Activated CD8-positive, alpha-beta memory T cell treated with anti-CD3 and anti-CD28 coated beads for 24 hours (primary cell): ENCODE measurements at regions not wholly inside any gene's neighbourhood (a gene's known extent, or its start where the extent isn't known, plus 50 kb on each side); places are given as distances from the start of the nearest gene placed in this dataset.

ENCODE experiments used
- DNase-seq: peaks from one replicate; pipeline ENCODE4 v3.0.0-alpha.2; 2020

DNA sequence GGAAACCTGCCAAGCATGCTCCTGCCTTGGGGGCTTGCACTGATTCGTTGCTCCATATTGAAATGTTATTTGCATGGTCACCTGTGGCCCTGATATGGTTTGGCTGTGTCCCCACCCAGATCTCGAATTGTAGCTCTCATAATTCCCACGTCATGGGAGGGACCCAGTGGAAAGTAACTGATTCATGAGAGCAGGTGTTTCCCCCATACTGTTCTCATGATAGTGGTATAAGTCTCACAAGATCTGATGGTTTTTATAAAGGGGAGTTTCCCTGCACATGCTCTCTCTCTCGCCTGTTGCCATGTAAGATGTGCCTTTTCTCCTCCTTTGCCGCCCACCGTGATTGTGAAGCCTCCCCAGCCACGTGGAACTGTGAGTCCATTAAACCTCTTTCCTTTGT is 402.4 kb downstream of the ETS1 start:
- no peak for DNase-seq

GRCh38 chr11:128182844-128183243 is 404.5 kb downstream of the ETS1 start:
- DNase-seq = no peak

DNA sequence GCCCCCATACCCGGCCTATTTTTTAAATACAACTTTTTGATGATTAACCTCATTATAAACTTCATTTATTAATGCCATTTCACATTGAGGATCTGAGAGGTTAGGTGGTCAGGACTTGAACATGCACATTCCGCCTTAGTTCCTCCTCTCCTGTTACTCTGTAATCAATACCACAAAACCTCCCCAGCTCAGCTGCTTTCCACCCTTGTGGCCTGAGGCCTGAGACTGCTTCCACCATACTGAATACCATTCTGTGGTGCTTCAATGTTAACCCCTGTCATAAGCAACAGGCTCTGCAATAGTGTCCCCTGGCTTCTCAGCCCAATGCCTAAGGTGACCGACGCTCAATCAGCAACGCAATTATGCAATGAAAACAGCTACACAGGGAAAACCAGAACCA is 405.4 kb downstream of the ETS1 start:
- DNase-seq = no peak

- DNase-seq = no peak
Observed at GRCh38 chr11:128181088-128181480, 406.3 kb downstream of the ETS1 start.

DNA sequence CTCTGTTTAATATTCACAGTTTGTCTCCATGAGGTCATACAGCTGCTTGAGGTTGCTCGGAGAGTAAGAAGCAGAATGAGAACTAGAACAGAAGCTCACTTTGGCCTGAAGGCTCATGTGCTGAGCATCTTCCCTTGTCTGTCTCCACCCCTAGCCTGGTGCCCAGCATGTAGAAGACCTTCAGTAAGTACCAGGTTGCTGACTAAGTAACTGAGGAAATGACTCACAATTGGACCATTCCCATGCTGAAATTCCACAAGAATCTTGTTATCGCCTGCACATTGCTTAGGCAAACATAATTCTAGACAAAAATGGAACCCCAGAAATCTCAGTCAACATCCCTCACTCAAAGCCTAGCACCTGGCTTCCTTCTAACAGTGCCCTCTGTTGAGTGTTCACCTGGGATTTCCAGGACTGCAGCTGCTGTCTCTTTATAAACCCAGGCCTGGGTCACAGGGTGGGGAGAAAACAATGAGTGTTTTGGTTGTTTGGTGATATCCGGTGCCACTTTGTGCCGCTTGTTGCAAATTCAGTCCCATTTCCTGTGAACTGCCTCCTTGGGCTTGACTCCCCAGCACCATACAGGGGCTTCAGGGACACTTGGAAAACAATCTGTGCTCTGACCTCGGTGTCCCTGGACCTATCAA is 406.8 kb downstream of the ETS1 start:
- DNase-seq = no peak

GRCh38 chr11:128179512-128179911 is 407.8 kb downstream of the ETS1 start:
- DNase-seq = no peak

DNA sequence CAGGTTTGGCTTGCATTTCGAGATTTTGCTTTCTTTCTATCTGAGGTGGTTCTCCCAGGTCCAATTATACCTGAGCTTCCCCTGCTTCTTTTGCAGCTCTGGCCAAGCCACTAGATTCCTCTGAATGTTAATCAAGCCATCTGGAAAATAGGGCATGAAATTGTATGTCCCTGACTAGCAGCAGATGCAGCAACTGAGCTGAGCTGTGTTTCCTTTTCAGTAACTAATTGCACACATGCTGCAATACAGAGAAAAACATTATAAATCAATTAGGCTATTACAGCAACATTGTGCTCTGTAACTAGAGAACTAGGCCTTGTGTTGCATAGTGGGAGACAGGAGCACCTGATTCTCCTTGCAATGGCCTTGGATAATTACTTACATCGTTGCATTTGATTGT is 408.3 kb downstream of the ETS1 start:
- DNase-seq = no peak

DNA sequence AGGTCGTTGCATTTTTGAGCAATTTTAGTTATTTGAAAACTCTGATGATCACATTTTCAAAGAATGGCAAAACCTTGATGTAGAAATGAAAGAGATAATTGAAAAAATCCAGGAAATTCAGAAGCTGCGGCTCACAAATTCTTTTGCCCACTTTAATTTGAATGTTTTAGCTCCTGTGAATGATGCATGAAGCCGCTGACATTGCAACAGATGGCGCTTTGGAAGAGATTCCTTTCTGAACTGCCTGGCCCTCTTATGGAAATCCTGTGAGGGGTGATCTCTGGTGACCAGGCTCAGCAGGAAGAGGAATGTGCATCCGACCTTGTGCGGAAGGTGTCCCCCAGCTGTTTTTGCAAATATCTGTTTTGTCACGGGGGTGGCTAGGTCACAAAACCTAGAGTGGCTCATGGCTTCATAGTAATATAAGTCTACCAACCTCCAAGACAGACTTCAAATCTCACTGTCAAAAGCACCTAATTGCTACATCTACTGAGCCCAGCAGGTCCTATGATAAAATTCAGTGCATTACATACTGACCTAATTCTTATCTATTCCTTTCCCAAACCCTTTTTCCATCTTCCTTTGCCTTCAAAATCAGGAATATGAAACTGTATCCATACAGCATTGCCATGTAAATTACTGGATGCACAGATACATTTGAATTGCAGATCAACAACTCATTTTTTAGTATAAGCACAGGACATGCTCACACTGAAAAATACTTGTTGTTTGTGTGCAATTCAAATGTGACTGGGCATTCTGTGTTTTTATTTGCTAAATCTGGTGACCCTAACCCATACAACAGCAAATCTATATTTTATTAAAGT is 412.7 kb downstream of the ETS1 start:
- no peak for DNase-seq

GRCh38 chr11:128172046-128172878 is 415.1 kb downstream of the ETS1 start:
- peak; percentile 94 for DNase-seq

GRCh38 chr11:128171506-128171905 is 415.9 kb downstream of the ETS1 start:
- DNase-seq = no peak

DNA sequence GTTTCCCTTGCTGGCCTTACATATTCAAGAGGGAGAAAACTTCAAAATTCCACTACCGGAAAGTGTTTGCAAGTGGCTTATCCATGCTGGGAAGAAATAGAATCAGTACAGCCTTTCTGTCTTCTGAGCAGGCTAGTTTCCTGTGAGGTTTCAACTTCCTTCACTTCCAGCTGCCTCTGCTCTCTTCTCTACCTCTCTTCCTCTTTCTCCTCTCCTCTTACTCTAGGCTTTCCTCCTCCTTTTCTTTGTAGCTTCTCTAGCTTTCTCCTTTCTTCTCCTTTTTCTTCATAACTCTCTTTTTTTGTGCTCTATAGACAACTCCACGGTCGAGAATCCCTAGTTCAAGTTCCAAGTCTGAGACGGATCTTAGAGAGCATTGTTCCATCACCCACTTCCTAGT is 421.8 kb downstream of the ETS1 start:
- DNase-seq = no peak

- no peak for DNase-seq
Observed at GRCh38 chr11:128164080-128164741, 423.1 kb downstream of the ETS1 start.

DNA sequence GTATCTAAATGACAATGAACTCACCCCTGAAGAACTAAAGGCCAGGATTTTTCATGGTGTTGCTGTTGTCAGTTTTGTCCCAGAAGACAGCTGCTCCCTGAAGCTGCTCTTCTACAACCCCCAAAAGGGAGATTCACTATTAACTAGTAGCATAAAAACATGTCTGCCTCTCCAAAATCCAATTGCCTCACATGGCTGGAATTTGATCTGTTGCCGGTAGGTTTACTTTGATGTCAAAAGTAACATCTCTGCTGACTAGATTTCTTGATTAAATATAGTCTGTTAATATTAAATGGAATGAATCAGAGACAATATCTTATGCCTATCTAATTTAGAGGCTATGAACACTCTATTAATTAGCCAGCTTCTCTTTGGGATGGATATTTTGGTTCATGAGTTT is 425.4 kb downstream of the ETS1 start:
- no peak for DNase-seq

- no peak for DNase-seq
Observed at GRCh38 chr11:128161436-128161835, 425.9 kb downstream of the ETS1 start.

DNA sequence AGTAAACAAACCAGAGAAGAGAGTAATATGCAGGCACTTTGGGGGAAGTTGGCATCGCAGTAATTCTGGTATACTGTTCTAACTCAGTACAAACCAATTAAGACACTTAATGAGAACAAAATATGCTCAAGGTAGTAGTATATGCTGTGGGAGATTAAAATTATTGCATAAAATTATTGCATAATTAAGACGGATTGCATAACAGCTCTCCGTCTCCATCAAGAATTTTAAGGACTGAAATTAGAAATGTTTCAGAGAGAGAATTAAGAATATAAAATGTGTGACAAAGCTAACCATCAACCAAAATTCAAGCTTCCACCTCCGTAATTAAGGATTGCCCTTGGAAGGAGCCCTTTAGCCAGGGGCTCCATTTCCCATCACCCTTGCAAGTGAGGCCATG is 428.5 kb downstream of the ETS1 start:
- DNase-seq = no peak

GRCh38 chr11:128157423-128158298 is 429.7 kb downstream of the ETS1 start:
- peak; percentile 64 for DNase-seq

- DNase-seq = no peak
Observed at GRCh38 chr11:128156486-128156885, 430.9 kb downstream of the ETS1 start.

DNA sequence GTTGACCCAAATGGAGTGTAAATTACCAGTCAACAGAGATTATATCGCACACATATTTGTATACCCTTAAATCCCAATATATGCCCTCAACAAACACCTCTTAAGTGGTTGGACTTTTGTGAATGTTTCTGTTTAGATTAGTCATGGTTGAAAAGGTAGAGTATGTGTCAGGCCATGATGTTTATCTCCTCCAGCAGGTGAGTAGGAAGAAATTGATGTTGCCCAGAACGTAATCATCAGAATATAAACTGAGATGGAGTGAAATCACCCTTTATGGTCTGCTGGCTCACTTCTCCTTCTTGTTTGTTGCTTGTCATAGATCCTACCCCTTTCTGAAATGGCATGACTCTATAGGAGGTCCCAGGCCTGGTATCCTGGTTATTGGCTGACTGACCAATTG is 431.8 kb downstream of the ETS1 start:
- no peak for DNase-seq

DNA sequence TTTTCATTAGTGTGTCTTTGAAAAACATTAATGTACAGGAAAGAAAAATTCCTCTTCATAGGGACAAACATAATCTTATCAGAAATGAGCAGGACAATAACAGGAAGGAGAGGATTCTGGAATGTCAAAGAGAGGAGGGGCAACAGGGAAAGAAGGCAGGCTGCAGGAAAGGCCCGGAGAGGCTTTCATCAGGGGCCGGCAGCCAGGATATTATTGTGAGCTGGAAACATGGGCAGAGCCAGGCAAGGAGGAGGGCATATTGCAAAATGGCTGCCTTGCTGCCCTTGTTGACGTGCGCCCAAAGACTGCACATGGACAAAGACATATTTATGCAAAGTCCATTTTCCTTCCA is 433.7 kb downstream of the ETS1 start:
- DNase-seq = no peak

DNA sequence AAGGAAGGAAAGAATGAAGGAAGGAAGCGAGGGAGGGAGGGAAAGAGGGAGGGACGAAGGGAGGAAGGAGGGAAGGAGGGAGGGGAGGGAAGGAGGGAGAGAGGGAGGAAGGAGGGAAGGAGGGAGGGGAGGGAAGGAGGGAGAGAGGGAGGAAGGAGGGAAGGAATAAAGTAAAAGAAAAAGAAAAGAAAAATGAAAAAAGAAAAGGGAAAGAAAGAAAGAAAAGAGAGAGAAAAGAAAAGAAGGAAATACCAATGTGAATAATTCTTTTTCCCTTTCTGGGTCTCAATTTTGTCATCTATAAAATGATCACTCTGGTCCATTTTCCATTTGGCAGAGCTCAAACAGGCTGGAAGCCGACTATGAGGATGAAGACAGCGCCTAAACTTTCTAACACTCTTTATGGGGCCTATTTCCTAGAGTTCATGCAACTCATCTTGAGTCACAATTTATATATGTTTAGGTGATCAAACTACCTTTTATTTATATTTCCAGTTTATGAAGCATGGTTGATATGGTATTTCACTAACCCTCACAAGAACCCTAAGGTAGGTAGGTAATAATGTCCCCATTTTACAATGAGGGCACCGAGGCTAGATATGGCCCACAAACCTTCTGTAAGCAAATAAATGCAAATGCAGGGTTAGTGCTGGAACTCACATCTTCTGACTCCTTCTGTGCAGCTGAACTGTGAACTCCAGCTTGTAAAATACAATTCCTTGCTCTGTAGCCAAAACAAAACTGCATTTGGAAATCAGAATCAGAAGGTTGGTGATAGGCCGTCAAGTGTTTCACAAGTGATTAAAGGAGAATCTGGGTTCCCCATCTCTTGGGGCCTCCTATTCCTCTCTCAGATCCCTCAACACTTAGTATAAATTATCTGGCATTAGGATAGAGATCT is 434.3 kb downstream of the ETS1 start:
- no peak for DNase-seq

GRCh38 chr11:128151780-128152179 is 435.6 kb downstream of the ETS1 start:
- DNase-seq = no peak
